ENCODE measurements at regions not wholly inside any gene's neighbourhood (a gene's known extent, or its start where the extent isn't known, plus 50 kb on each side); places are given as distances from the start of the nearest gene placed in this dataset.

DNA sequence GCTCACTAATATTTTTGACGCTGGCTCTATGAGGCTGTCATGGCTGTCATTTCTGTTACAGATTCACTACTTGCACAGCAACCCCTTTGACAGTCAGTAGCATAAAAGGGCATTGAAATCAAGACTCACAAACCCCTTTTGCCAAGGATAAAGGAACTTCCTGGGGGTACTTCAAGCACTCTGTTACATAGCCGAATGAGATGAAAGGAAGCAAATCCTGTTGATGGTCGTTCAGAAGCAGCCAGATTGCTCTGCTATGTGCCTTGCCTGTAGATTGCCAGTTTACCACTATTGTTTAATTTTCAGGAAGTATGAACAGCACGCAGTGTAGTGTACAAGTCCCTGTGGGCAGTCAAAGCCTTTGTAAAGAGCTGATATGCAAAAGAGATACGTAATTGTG lies 296.2 kb downstream of the LRRIQ3 start:
- no peak for DNase-seq (ENCODE audit: low spot score)
- intact Hi-C loops (cut with micrococcal nuclease): no loop called here
- no peak overlapping the region for H3K4me3 Mint-ChIP-seq
- H3K9me3 Mint-ChIP-seq: no peaks in the 10 kb centered on the region
- H3K4me1 Mint-ChIP-seq (ENCODE audit: low read depth): no peaks in the 10 kb centered on the region
- no peaks in the 10 kb centered on the region for H3K36me3 Mint-ChIP-seq (ENCODE audit: low read depth)
- H3K27me3 Mint-ChIP-seq (ENCODE audit: insufficient read depth): no peaks in the 10 kb centered on the region
- H3K27ac Mint-ChIP-seq: no peak overlapping the region

GRCh38 chr1:73899311-73899710 lies 298.7 kb downstream of the LRRIQ3 start:
- Mint-ChIP-seq H3K4me1 (ENCODE audit: low read depth) (no peaks in the 10 kb centered on the region), H3K9me3 (no peaks in the 10 kb centered on the region), H3K4me3 (no peak overlapping the region), H3K27ac (no peak overlapping the region), H3K36me3 (ENCODE audit: low read depth) (no peaks in the 10 kb centered on the region), H3K27me3 (ENCODE audit: insufficient read depth) (no peaks in the 10 kb centered on the region)
- intact Hi-C loops (cut with micrococcal nuclease): no loop called here
- no peak for DNase-seq (ENCODE audit: low spot score)

DNA sequence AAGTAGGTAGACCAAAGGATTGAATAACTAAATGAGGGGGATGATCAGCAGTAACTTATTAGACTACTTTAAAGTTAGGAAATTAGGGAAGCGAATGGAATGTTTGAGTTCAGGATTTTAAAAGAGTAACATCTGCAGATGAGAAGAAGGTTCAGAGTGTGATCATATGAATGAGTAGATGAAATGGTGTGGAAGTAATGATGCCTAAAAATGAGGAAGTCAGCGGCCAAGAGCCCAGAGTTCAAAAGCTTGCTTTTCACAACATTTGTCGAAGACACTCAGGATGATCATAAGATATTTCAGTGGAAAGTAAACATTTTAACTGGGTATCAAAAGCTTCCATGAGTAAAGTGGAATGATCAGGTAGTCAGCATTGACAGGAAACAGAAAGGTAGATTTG lies 299.4 kb downstream of the LRRIQ3 start:
- no peaks in the 10 kb centered on the region for H3K4me1 Mint-ChIP-seq (ENCODE audit: low read depth)
- no peaks in the 10 kb centered on the region for H3K36me3 Mint-ChIP-seq (ENCODE audit: low read depth)
- intact Hi-C loops (cut with micrococcal nuclease): no loop called here
- H3K9me3 Mint-ChIP-seq: no peaks in the 10 kb centered on the region
- no peak overlapping the region for H3K4me3 Mint-ChIP-seq
- DNase-seq (ENCODE audit: low spot score): no peak
- no peaks in the 10 kb centered on the region for H3K27me3 Mint-ChIP-seq (ENCODE audit: insufficient read depth)
- H3K27ac Mint-ChIP-seq: no peak overlapping the region

DNA sequence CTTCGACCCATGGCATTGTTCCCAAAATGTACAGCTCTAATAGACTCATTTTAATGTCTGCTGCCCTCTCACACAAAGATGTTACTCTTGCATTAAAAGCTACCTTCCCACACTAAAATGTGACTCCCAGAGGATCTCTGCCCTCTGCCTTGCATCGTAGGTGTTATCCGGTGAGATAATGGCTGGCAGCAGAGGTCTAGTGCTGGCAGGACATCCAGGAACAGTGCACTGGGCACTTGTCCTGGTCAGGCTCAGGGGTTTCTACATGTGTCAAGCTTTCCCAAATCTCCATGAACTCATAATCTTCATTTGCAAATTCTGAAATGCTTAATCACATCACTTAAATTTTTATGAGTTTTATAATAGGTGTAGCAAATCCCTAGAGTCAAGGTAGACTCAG lies 310.6 kb downstream of the LRRIQ3 start:
- intact Hi-C loops (cut with micrococcal nuclease): no loop called here

GRCh38 chr1:73886716-73887115 lies 311.3 kb downstream of the LRRIQ3 start:
- Mint-ChIP-seq H3K4me3 (no peak overlapping the region), H3K4me1 (ENCODE audit: low read depth) (no peaks in the 10 kb centered on the region), H3K36me3 (ENCODE audit: low read depth) (no peaks in the 10 kb centered on the region), H3K27me3 (ENCODE audit: insufficient read depth) (no peaks in the 10 kb centered on the region), H3K27ac (no peak overlapping the region), H3K9me3 (no peaks in the 10 kb centered on the region)
- no peak for DNase-seq (ENCODE audit: low spot score)
- intact Hi-C loops (cut with micrococcal nuclease): no loop called here

More for the DNA sequence above, 310.6 kb downstream of the LRRIQ3 start:
- Mint-ChIP-seq H3K4me3 (no peak overlapping the region), H3K27ac (no peak overlapping the region), H3K36me3 (ENCODE audit: low read depth) (no peaks in the 10 kb centered on the region), H3K4me1 (ENCODE audit: low read depth) (no peaks in the 10 kb centered on the region), H3K9me3 (no peaks in the 10 kb centered on the region), H3K27me3 (ENCODE audit: insufficient read depth) (no peaks in the 10 kb centered on the region)
- no peak for DNase-seq (ENCODE audit: low spot score)

GRCh38 chr1:73874806-73875205 lies 323.2 kb downstream of the LRRIQ3 start:
- Mint-ChIP-seq H3K9me3 (no peaks in the 10 kb centered on the region), H3K27me3 (ENCODE audit: insufficient read depth) (no peaks in the 10 kb centered on the region)

DNA sequence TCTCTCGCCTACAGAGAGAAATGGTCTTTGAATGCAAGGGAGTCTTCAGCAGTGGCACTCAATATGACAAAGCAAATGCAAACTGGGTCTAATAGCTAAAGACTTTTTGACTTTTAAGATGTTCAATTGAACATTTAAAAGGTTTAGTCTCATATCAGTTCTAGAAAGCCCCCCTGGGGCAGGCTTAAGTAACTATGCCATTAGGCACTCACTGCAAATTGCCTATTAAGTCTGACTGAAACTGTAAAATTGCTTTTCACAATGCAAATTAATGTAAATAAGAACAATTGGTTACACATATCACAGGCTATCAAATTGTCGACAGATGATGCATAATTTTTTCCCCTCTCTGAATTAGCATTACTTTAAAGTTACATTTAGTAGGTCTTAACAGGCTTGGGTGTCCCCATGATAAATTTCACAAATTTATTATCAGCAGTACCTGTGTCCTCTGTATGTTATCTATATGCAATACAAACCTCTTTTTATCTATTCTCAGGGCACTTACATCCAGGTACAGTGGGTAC lies 329.1 kb downstream of the LRRIQ3 start:
- no peaks in the 10 kb centered on the region for H3K36me3 Mint-ChIP-seq (ENCODE audit: low read depth)
- no peaks in the 10 kb centered on the region for H3K27me3 Mint-ChIP-seq (ENCODE audit: insufficient read depth)
- no peaks in the 10 kb centered on the region for H3K9me3 Mint-ChIP-seq
- no peak overlapping the region for H3K4me3 Mint-ChIP-seq
- H3K4me1 Mint-ChIP-seq (ENCODE audit: low read depth): no peaks in the 10 kb centered on the region
- intact Hi-C loops (cut with micrococcal nuclease): no loop called here
- DNase-seq (ENCODE audit: low spot score): no peak
- H3K27ac Mint-ChIP-seq: no peak overlapping the region

More at GRCh38 chr1:73874806-73875205, 323.2 kb downstream of the LRRIQ3 start:
- no peak overlapping the region for H3K27ac Mint-ChIP-seq
- no peak overlapping the region for H3K4me3 Mint-ChIP-seq
- no peak for DNase-seq (ENCODE audit: low spot score)
- intact Hi-C loops (cut with micrococcal nuclease): no loop called here
- no peaks in the 10 kb centered on the region for H3K36me3 Mint-ChIP-seq (ENCODE audit: low read depth)
- no peaks in the 10 kb centered on the region for H3K4me1 Mint-ChIP-seq (ENCODE audit: low read depth)

- Mint-ChIP-seq H3K27me3 (ENCODE audit: insufficient read depth) (no peaks in the 10 kb centered on the region), H3K36me3 (ENCODE audit: low read depth) (no peaks in the 10 kb centered on the region), H3K4me1 (ENCODE audit: low read depth) (no peaks in the 10 kb centered on the region), H3K27ac (no peak overlapping the region), H3K9me3 (no peaks in the 10 kb centered on the region), H3K4me3 (no peak overlapping the region)
- intact Hi-C loops (cut with micrococcal nuclease): no loop called here
- no peak for DNase-seq (ENCODE audit: low spot score)
These were observed 335.6 kb downstream of the LRRIQ3 start for GRCh38 chr1:73862355-73862754.

DNA sequence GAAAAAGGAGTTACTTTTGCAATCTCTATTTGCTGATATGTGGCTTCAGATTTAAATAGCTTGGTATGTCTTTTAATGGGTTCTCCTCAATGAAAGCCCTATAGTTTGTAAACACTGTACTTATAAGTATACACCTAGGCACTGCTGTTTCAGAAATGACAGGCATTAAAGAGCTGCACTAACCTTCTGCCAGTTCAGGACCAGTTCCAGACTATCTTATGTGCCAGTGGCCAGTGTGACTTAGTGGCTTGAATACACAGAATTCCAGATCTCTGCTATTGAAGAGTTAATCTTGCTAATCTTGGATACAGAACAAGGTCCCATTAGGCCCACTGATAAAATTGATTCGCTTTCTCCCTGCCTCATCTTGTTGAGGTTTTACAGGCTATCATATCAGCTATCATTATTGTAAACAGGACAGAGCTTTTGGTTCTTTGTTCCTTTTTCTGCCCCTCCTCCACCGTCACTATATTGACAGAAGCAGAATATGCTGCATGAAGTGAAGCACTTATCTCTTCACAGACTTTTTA lies 337.5 kb downstream of the LRRIQ3 start:
- Mint-ChIP-seq H3K27ac (no peak overlapping the region), H3K27me3 (ENCODE audit: insufficient read depth) (no peaks in the 10 kb centered on the region), H3K4me1 (ENCODE audit: low read depth) (no peaks in the 10 kb centered on the region), H3K4me3 (no peak overlapping the region), H3K9me3 (no peaks in the 10 kb centered on the region), H3K36me3 (ENCODE audit: low read depth) (no peaks in the 10 kb centered on the region)
- intact Hi-C loops (cut with micrococcal nuclease): no loop called here
- no peak for DNase-seq (ENCODE audit: low spot score)

GRCh38 chr1:73859227-73859626 lies 338.7 kb downstream of the LRRIQ3 start:
- Mint-ChIP-seq H3K27ac (no peak overlapping the region), H3K27me3 (ENCODE audit: insufficient read depth) (no peaks in the 10 kb centered on the region), H3K9me3 (no peaks in the 10 kb centered on the region), H3K4me3 (no peak overlapping the region), H3K36me3 (ENCODE audit: low read depth) (no peaks in the 10 kb centered on the region), H3K4me1 (ENCODE audit: low read depth) (no peaks in the 10 kb centered on the region)
- intact Hi-C loops (cut with micrococcal nuclease): no loop called here
- DNase-seq (ENCODE audit: low spot score): no peak

GRCh38 chr1:73854527-73854926 lies 343.4 kb downstream of the LRRIQ3 start:
- H3K36me3 Mint-ChIP-seq (ENCODE audit: low read depth): no peaks in the 10 kb centered on the region
- no peaks in the 10 kb centered on the region for H3K4me1 Mint-ChIP-seq (ENCODE audit: low read depth)
- DNase-seq (ENCODE audit: low spot score): no peak
- H3K27me3 Mint-ChIP-seq (ENCODE audit: insufficient read depth): no peaks in the 10 kb centered on the region
- no peak overlapping the region for H3K4me3 Mint-ChIP-seq
- H3K9me3 Mint-ChIP-seq: no peaks in the 10 kb centered on the region
- H3K27ac Mint-ChIP-seq: no peak overlapping the region
- intact Hi-C loops (cut with micrococcal nuclease): no loop called here

DNA sequence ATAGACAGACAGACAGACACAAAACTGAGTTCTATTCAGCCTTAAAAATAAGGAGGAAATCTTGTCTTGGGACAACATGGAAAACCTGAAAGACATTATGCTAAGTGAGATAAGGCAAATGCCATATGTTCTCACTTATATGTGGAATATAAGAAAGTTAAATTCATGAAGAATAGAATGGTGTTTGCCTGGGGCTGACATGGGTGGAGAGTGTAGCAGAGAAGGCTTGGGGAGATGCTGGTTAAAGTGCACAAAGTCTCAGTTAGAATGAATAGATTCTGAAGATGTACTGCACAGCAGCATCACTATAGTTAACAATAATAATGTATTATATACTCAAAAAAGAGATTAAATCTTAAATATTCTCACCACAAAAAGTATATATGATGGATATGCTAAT lies 355.5 kb downstream of the LRRIQ3 start:
- no peak overlapping the region for H3K27ac Mint-ChIP-seq
- no peaks in the 10 kb centered on the region for H3K9me3 Mint-ChIP-seq
- no peaks in the 10 kb centered on the region for H3K4me1 Mint-ChIP-seq (ENCODE audit: low read depth)
- no peak overlapping the region for H3K4me3 Mint-ChIP-seq
- DNase-seq (ENCODE audit: low spot score): no peak
- H3K27me3 Mint-ChIP-seq (ENCODE audit: insufficient read depth): no peaks in the 10 kb centered on the region
- intact Hi-C loops (cut with micrococcal nuclease): no loop called here
- H3K36me3 Mint-ChIP-seq (ENCODE audit: low read depth): no peaks in the 10 kb centered on the region

GRCh38 chr1:73839922-73840321 lies 358.1 kb downstream of the LRRIQ3 start:
- no peaks in the 10 kb centered on the region for H3K9me3 Mint-ChIP-seq
- no peaks in the 10 kb centered on the region for H3K36me3 Mint-ChIP-seq (ENCODE audit: low read depth)
- intact Hi-C loops (cut with micrococcal nuclease): no loop called here
- no peak overlapping the region for H3K4me3 Mint-ChIP-seq
- no peak for DNase-seq (ENCODE audit: low spot score)
- no peaks in the 10 kb centered on the region for H3K27me3 Mint-ChIP-seq (ENCODE audit: insufficient read depth)
- H3K4me1 Mint-ChIP-seq (ENCODE audit: low read depth): no peaks in the 10 kb centered on the region
- no peak overlapping the region for H3K27ac Mint-ChIP-seq

All from activated T-helper 1 cell treated with anti-CD3 and anti-CD28 coated beads, Interleukin-12 subunit alpha, Interleukin-12 subunit beta, Interleukin-2, Interleukin-4 antibody, amounts not matched to agents 30 ng/mL and 10 ng/mL and 1 ng/mL, durations not matched to agents 14 hours and 24 hours and 36 hours (primary cell).